Breast epithelium (tissue), 4 donors: ENCODE measurements at regions not wholly inside any gene's neighbourhood (a gene's known extent, or its start where the extent isn't known, plus 50 kb on each side); places are given as distances from the start of the nearest gene placed in this dataset.

Source experiments
- DNase-seq, 2 donors: peaks; one replicate each; pipeline ENCODE4 v3.0.0-alpha.2; 2019; ENCODE audit warnings: low spot score in 2 of 2
- H3K27ac ChIP-seq, 2 donors: fragments of 200-600 bp; sonication (generic) in 1 of 2; one replicate each; pipeline ENCODE4 v1.5.1; 2016 to 2019; ENCODE audit warnings: mild to moderate bottlenecking in 1 of 2
- H3K27me3 ChIP-seq, 2 donors: fragments of 200-600 bp; sonication (generic) in 1 of 2; one replicate each; pipeline versions ENCODE4 v1.5.1 to v1.6.0; 2017 to 2019; ENCODE audit warnings: control low read depth in 1 of 2, mild to moderate bottlenecking in 1 of 2
- H3K36me3 ChIP-seq: fragments of 200-600 bp; one replicate; pipeline ENCODE4 v1.5.1; 2019
- H3K4me1 ChIP-seq, 2 donors: fragments of 200-600 bp; sonication (generic); one replicate each; pipeline ENCODE4 v1.5.1; 2016 to 2019; ENCODE audit warnings: control low read depth in 1 of 2
- H3K4me3 ChIP-seq, 3 donors: fragments of 200-600 bp; sonication (generic); 1 replicate in 2 of 3; 2 replicates in 1 of 3; pipeline ENCODE4 v1.5.1; 2016 to 2019; ENCODE audit warnings: mild to moderate bottlenecking in 3 of 3, moderate library complexity in 2 of 3
- H3K9me3 ChIP-seq, 2 donors: fragments of 200-600 bp; sonication (generic) in 1 of 2; one replicate each; pipeline ENCODE4 v1.5.1; 2016 to 2019; ENCODE audit warnings: control low read depth in 1 of 2
- POLR2A ChIP-seq: fragments of 450-650 bp; IDR thresholded peaks from one replicate; pipeline ENCODE4 v1.6.1; 2016; ENCODE audit warnings: antibody characterized with exemption, mild to moderate bottlenecking, moderate library complexity
- POLR2AphosphoS5 ChIP-seq, 3 donors: sonication (generic); formaldehyde crosslinking; IDR thresholded peaks; one replicate each; pipeline ENCODE4 v1.6.1; 2017; ENCODE audit warnings: antibody characterized with exemption in 3 of 3
- intact Hi-C: fragments of 100-400 bp; cut with DNase I; formaldehyde crosslinking; loops from one replicate; pipeline ENCODE4 v1.15.1; 2023; ENCODE audit warnings: low total_unique reads
- TF ChIP-seq, protein P1 (sequence below), 3 donors: fragments of 450-650 bp; IDR thresholded peaks; one replicate each; pipeline ENCODE4 v1.5.1; 2016 to 2017; ENCODE audit warnings: antibody characterized with exemption in 3 of 3, mild to moderate bottlenecking in 3 of 3, moderate library complexity in 3 of 3

DNA sequence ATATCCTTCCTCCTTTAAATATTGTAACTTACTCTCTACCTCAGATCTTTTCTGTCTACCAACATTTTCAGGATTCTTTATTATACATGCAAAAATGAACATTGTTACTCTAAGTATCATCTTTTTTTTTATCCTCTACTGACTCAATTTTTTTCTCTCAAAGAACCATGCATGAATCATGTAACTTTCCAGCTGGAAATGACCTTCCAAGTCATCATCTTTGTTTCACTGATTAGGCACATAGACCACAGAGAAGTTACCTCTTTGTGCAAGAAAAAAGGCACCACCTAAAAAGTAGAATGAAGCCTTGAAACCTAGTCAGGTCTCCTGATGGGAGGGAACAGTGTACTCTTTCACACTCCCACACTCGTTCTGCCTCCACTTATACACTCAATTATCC lies 234.9 kb downstream of the HGF start:
- no peak for TF ChIP-seq POLR2AphosphoS5 (IDR thresholded peaks at IDR 0.05)
- Histone ChIP-seq H3K36me3 (no peaks in the 10 kb centered on the region), H3K27ac (no peak overlapping the region), H3K27me3 (no peaks in the 10 kb centered on the region), H3K9me3 (no peaks in the 10 kb centered on the region), H3K4me3 (no peak overlapping the region), H3K4me1 (no peaks in the 10 kb centered on the region)
- intact Hi-C loops, result loop anchor here (10.0 kb wide), 1 partner anchor 630 kb away; no protein-coding TSS in a partner anchor
- DNase-seq, result no peak

DNA sequence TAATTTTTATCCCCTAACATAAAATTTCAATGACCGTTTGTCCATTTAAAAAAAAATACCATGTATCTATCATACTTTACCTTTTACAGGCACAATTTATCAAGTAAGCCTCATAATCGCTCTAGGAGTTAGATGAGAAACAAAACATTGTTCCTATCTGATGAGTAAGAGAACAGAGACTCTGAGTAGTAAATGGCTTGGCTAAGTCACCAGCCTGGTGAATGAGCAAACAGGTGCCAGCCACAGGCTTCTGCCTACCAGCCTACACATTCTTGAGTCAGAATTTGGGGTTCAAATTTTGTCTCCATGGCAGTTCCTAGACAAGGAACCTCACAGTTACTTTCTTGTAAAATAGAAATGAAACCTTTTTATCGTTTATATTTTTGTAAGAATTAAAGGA lies 235.4 kb downstream of the HGF start:
- TF ChIP-seq POLR2A, result no peak
- TF ChIP-seq, protein P1, sequence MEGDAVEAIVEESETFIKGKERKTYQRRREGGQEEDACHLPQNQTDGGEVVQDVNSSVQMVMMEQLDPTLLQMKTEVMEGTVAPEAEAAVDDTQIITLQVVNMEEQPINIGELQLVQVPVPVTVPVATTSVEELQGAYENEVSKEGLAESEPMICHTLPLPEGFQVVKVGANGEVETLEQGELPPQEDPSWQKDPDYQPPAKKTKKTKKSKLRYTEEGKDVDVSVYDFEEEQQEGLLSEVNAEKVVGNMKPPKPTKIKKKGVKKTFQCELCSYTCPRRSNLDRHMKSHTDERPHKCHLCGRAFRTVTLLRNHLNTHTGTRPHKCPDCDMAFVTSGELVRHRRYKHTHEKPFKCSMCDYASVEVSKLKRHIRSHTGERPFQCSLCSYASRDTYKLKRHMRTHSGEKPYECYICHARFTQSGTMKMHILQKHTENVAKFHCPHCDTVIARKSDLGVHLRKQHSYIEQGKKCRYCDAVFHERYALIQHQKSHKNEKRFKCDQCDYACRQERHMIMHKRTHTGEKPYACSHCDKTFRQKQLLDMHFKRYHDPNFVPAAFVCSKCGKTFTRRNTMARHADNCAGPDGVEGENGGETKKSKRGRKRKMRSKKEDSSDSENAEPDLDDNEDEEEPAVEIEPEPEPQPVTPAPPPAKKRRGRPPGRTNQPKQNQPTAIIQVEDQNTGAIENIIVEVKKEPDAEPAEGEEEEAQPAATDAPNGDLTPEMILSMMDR (IDR thresholded peaks at IDR 0.05), result no peak
- TF ChIP-seq POLR2AphosphoS5 (IDR thresholded peaks at IDR 0.05), result no peak
- Histone ChIP-seq H3K4me3 (no peak overlapping the region), H3K27ac (no peak overlapping the region), H3K27me3 (no peaks in the 10 kb centered on the region), H3K36me3 (no peaks in the 10 kb centered on the region), H3K4me1 (no peaks in the 10 kb centered on the region), H3K9me3 (no peaks in the 10 kb centered on the region)
- DNase-seq, result no peak
- intact Hi-C loops, result loop anchor here (10.0 kb wide), 1 partner anchor 630 kb away; no protein-coding TSS in a partner anchor

DNA sequence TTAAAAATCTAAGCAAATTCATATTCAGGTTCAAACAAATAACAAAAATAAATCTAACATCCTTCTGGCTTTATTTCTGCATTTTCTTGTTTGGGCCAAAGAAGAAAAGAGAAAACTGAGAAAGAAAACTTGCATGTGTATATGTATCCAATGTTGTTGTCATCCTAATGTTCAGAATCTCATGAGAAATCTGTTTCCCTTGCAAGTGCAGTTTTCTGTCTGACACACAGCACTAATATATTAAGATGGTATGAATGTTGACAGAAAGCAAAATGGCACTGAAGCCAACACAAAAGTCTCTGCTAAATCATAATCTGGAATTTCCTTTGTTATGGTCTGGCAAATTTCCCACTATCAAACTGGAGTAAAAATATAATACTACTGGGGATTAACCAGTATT lies 235.9 kb downstream of the HGF start:
- no peaks in the 10 kb centered on the region for H3K27me3 ChIP-seq
- DNase-seq, result no peak
- intact Hi-C loops, result loop anchor here (10.0 kb wide), 1 partner anchor 631 kb away; no protein-coding TSS in a partner anchor
- H3K4me1 ChIP-seq, result no peaks in the 10 kb centered on the region
- H3K36me3 ChIP-seq, result no peaks in the 10 kb centered on the region
- H3K4me3 ChIP-seq, result no peak overlapping the region
- H3K27ac ChIP-seq, result no peak overlapping the region
- TF ChIP-seq, protein P1 (IDR thresholded peaks at IDR 0.05), result no peak
- TF ChIP-seq POLR2AphosphoS5 (IDR thresholded peaks at IDR 0.05), result no peak
- TF ChIP-seq POLR2A, result no peak
- H3K9me3 ChIP-seq, result no peaks in the 10 kb centered on the region

DNA sequence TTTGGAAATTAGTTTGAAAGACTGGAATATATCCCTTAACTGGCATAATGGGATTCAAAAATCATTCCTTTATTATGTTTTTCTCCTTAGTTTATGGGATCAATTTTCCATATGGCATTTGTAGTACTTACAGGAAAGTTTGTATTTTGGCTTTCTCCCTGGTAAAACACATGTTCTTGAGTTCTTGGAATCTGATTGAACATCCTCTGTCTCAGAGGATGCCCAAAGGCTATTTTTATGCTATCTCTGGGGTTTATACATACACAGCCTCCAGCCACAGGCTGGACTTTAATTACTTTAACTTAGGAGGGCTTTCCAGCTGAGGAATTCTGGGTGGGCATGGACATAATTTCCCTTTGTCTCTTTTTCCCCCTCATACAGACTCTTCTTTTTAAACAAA lies 236.4 kb downstream of the HGF start:
- H3K9me3 ChIP-seq, result no peaks in the 10 kb centered on the region
- no peaks in the 10 kb centered on the region for H3K27me3 ChIP-seq
- no peak for DNase-seq
- no peaks in the 10 kb centered on the region for H3K4me1 ChIP-seq
- no peak for TF ChIP-seq POLR2AphosphoS5 (IDR thresholded peaks at IDR 0.05)
- TF ChIP-seq, protein P1 (IDR thresholded peaks at IDR 0.05), result no peak
- no peak for TF ChIP-seq POLR2A
- intact Hi-C loops, result loop anchor here (10.0 kb wide), 1 partner anchor 631 kb away; no protein-coding TSS in a partner anchor
- no peak overlapping the region for H3K27ac ChIP-seq
- no peaks in the 10 kb centered on the region for H3K36me3 ChIP-seq
- no peak overlapping the region for H3K4me3 ChIP-seq

DNA sequence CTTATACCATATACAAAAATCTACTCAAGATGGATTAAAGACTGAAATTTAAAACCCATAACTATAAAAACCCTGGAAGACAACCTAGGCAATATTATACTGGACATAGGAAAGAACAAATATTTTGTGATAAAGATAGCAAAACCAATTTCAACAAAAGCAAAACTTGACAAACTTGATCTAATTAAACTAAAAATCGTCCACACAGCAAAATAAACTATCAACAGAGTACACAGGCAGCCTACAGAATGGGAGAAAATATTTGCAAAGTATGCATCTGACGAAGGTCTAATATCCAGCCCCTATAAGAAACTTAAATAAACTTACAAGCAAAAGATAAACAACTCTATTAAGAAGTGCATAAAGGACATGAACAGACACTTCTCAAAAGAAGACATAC lies 240.1 kb downstream of the HGF start:
- no peak for DNase-seq
- no peaks in the 10 kb centered on the region for H3K27me3 ChIP-seq
- TF ChIP-seq POLR2AphosphoS5 (IDR thresholded peaks at IDR 0.05) (no peak), POLR2A (no peak)
- TF ChIP-seq, protein P1 (IDR thresholded peaks at IDR 0.05), result no peak
- no peak overlapping the region for H3K27ac ChIP-seq
- no peaks in the 10 kb centered on the region for H3K36me3 ChIP-seq
- H3K4me3 ChIP-seq, result no peak overlapping the region
- intact Hi-C loops, result loop anchor here (10.0 kb wide), 1 partner anchor 635 kb away; no protein-coding TSS in a partner anchor
- H3K9me3 ChIP-seq, result no peaks in the 10 kb centered on the region
- H3K4me1 ChIP-seq, result no peaks in the 10 kb centered on the region

DNA sequence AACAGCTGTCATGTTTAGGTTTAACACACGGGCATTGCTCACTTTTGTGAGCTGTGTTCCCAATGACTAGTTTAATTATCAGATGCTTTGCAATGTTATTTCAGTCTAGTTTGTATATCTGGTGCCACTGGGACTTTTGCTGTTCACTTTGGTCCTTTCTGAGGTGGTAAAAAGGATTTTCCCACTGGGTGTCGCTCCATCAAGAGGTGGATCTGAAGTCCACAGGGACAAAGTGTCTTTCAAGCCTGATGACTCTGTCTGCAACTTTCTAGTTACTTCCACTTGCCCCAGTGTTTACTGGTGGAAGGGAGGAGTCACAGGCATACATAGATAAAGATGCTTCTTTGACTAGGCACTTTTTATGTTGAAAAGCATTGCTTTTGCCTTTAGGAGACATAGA lies 242.2 kb downstream of the HGF start:
- intact Hi-C loops, result no loop called here
- Histone ChIP-seq H3K9me3 (no peaks in the 10 kb centered on the region), H3K27me3 (no peaks in the 10 kb centered on the region), H3K27ac (no peak overlapping the region), H3K36me3 (no peaks in the 10 kb centered on the region), H3K4me1 (no peaks in the 10 kb centered on the region), H3K4me3 (no peak overlapping the region)
- no peak for TF ChIP-seq POLR2A
- TF ChIP-seq POLR2AphosphoS5 (IDR thresholded peaks at IDR 0.05), result no peak
- TF ChIP-seq, protein P1 (IDR thresholded peaks at IDR 0.05), result no peak
- DNase-seq, result no peak
